ENCODE measurements at regions not wholly inside any gene's neighbourhood (a gene's known extent, or its start where the extent isn't known, plus 50 kb on each side); places are given as distances from the start of the nearest gene placed in this dataset.

- TF ChIP-seq CTCF (IDR thresholded peaks at IDR 0.05 in 8 of 11, conservative IDR thresholded peaks at IDR 0.05 in 3 of 11) (no peak), POLR2A (IDR thresholded peaks at IDR 0.05) (no peak), POLR2AphosphoS5 (IDR thresholded peaks at IDR 0.05) (no peak)
These were observed 148.7 kb upstream of the CTSO start for GRCh38 chr4:156102411-156102810.

All from spleen (tissue), 7 donors.